ENCODE measurements at regions not wholly inside any gene's neighbourhood (a gene's known extent, or its start where the extent isn't known, plus 50 kb on each side); places are given as distances from the start of the nearest gene placed in this dataset.
"Not testable (repeated sequence)": the region's sequence is repeated elsewhere in the genome, so short reads cannot be mapped to it uniquely, and the experiment has no call there.

GRCh38 chr4:27123123-27123768 is 262.6 kb downstream of the STIM2 start:
- Histone ChIP-seq H3K27me3 (ENCODE audit: low read depth, low read length) (no peaks in the 10 kb centered on the region), H3K9me3 (ENCODE audit: control insufficient read depth in 1 of 2, low read length in 2 of 2) (no peaks in the 10 kb centered on the region), H3K4me1 (ENCODE audit: control insufficient read depth in 1 of 2, insufficient read depth in 2 of 2, low read length in 2 of 2) (no peaks in the 10 kb centered on the region), H3K4me3 (ENCODE audit: low read depth in 1 of 2, low read length in 2 of 2) (no peak overlapping the region), H3K27ac (ENCODE audit: low read length) (no peak overlapping the region), H3K36me3 (ENCODE audit: control insufficient read depth in 1 of 2, insufficient read depth in 2 of 2, low read length in 2 of 2) (no peaks in the 10 kb centered on the region)

GRCh38 chr4:27123769-27124124 is 263.1 kb downstream of the STIM2 start:
- Histone ChIP-seq H3K9me3 (ENCODE audit: control insufficient read depth in 1 of 2, low read length in 2 of 2) (no peaks in the 10 kb centered on the region), H3K4me3 (ENCODE audit: low read depth in 1 of 2, low read length in 2 of 2) (no peak overlapping the region), H3K4me1 (ENCODE audit: control insufficient read depth in 1 of 2, insufficient read depth in 2 of 2, low read length in 2 of 2) (no peaks in the 10 kb centered on the region), H3K36me3 (ENCODE audit: control insufficient read depth in 1 of 2, insufficient read depth in 2 of 2, low read length in 2 of 2) (no peaks in the 10 kb centered on the region), H3K27ac (ENCODE audit: low read length) (no peak overlapping the region), H3K27me3 (ENCODE audit: low read depth, low read length) (no peaks in the 10 kb centered on the region)

GRCh38 chr4:27126895-27127294 is 266.3 kb downstream of the STIM2 start:
- H3K27me3 ChIP-seq (ENCODE audit: low read depth, low read length): not testable (repeated sequence)

GRCh38 chr4:27128443-27128842 is 267.8 kb downstream of the STIM2 start:
- Histone ChIP-seq H3K36me3 (ENCODE audit: control insufficient read depth in 1 of 2, insufficient read depth in 2 of 2, low read length in 2 of 2) (no peaks in the 10 kb centered on the region), H3K27me3 (ENCODE audit: low read depth, low read length) (no peaks in the 10 kb centered on the region), H3K27ac (ENCODE audit: low read length) (no peak overlapping the region), H3K4me1 (ENCODE audit: control insufficient read depth in 1 of 2, insufficient read depth in 2 of 2, low read length in 2 of 2) (no peaks in the 10 kb centered on the region), H3K9me3 (ENCODE audit: control insufficient read depth in 1 of 2, low read length in 2 of 2) (no peaks in the 10 kb centered on the region), H3K4me3 (ENCODE audit: low read depth in 1 of 2, low read length in 2 of 2) (no peak overlapping the region)

More at GRCh38 chr4:27126895-27127294, 266.3 kb downstream of the STIM2 start:
- H3K4me3 ChIP-seq (ENCODE audit: low read depth in 1 of 2, low read length in 2 of 2); H3K4me1 ChIP-seq (ENCODE audit: control insufficient read depth in 1 of 2, insufficient read depth in 2 of 2, low read length in 2 of 2); H3K36me3 ChIP-seq (ENCODE audit: control insufficient read depth in 1 of 2, insufficient read depth in 2 of 2, low read length in 2 of 2); H3K27ac ChIP-seq (ENCODE audit: low read length); H3K9me3 ChIP-seq (ENCODE audit: control insufficient read depth in 1 of 2, low read length in 2 of 2): not testable (repeated sequence)

GRCh38 chr4:27129871-27130366 is 269.3 kb downstream of the STIM2 start:
- H3K27ac ChIP-seq (ENCODE audit: low read length): no peak overlapping the region
- peaks cover under 1 to 8% of the 10 kb centered on the region in 2 donors for H3K9me3 ChIP-seq (ENCODE audit: control insufficient read depth in 1 of 2, low read length in 2 of 2)
- H3K36me3 ChIP-seq (ENCODE audit: control insufficient read depth in 1 of 2, insufficient read depth in 2 of 2, low read length in 2 of 2): no peaks in the 10 kb centered on the region
- H3K4me1 ChIP-seq (ENCODE audit: control insufficient read depth in 1 of 2, insufficient read depth in 2 of 2, low read length in 2 of 2): no peaks in the 10 kb centered on the region
- no peak overlapping the region for H3K4me3 ChIP-seq (ENCODE audit: low read depth in 1 of 2, low read length in 2 of 2)
- no peaks in the 10 kb centered on the region for H3K27me3 ChIP-seq (ENCODE audit: low read depth, low read length)

- Histone ChIP-seq H3K36me3 (ENCODE audit: control insufficient read depth in 1 of 2, insufficient read depth in 2 of 2, low read length in 2 of 2) (no peaks in the 10 kb centered on the region), H3K4me1 (ENCODE audit: control insufficient read depth in 1 of 2, insufficient read depth in 2 of 2, low read length in 2 of 2) (no peaks in the 10 kb centered on the region), H3K9me3 (ENCODE audit: control insufficient read depth in 1 of 2, low read length in 2 of 2) (peaks cover 6 to 8% of the 10 kb centered on the region in 2 donors), H3K27ac (ENCODE audit: low read length) (no peak overlapping the region), H3K4me3 (ENCODE audit: low read depth in 1 of 2, low read length in 2 of 2) (no peak overlapping the region), H3K27me3 (ENCODE audit: low read depth, low read length) (no peaks in the 10 kb centered on the region)
Measured at GRCh38 chr4:27132497-27132896, 271.9 kb downstream of the STIM2 start.

- H3K27ac ChIP-seq (ENCODE audit: low read length): no peak overlapping the region
- H3K4me1 ChIP-seq (ENCODE audit: control insufficient read depth in 1 of 2, insufficient read depth in 2 of 2, low read length in 2 of 2): no peaks in the 10 kb centered on the region
- H3K36me3 ChIP-seq (ENCODE audit: control insufficient read depth in 1 of 2, insufficient read depth in 2 of 2, low read length in 2 of 2): no peaks in the 10 kb centered on the region
- H3K9me3 ChIP-seq (ENCODE audit: control insufficient read depth in 1 of 2, low read length in 2 of 2): no peaks in the 10 kb centered on the region
- H3K4me3 ChIP-seq (ENCODE audit: low read depth in 1 of 2, low read length in 2 of 2): no peak overlapping the region
- no peaks in the 10 kb centered on the region for H3K27me3 ChIP-seq (ENCODE audit: low read depth, low read length)
Measured at GRCh38 chr4:27140486-27140885, 279.8 kb downstream of the STIM2 start.

- Histone ChIP-seq H3K9me3 (ENCODE audit: control insufficient read depth in 1 of 2, low read length in 2 of 2) (no peaks in the 10 kb centered on the region), H3K4me3 (ENCODE audit: low read depth in 1 of 2, low read length in 2 of 2) (no peak overlapping the region), H3K27me3 (ENCODE audit: low read depth, low read length) (no peaks in the 10 kb centered on the region), H3K4me1 (ENCODE audit: control insufficient read depth in 1 of 2, insufficient read depth in 2 of 2, low read length in 2 of 2) (no peaks in the 10 kb centered on the region), H3K36me3 (ENCODE audit: control insufficient read depth in 1 of 2, insufficient read depth in 2 of 2, low read length in 2 of 2) (no peaks in the 10 kb centered on the region), H3K27ac (ENCODE audit: low read length) (no peak overlapping the region)
Measured at GRCh38 chr4:27141530-27141929, 280.9 kb downstream of the STIM2 start.

GRCh38 chr4:27142841-27143240 is 282.2 kb downstream of the STIM2 start:
- H3K36me3 ChIP-seq (ENCODE audit: control insufficient read depth in 1 of 2, insufficient read depth in 2 of 2, low read length in 2 of 2): no peaks in the 10 kb centered on the region
- H3K4me3 ChIP-seq (ENCODE audit: low read depth in 1 of 2, low read length in 2 of 2): no peak overlapping the region
- no peaks in the 10 kb centered on the region for H3K9me3 ChIP-seq (ENCODE audit: control insufficient read depth in 1 of 2, low read length in 2 of 2)
- H3K27ac ChIP-seq (ENCODE audit: low read length): no peak overlapping the region
- no peaks in the 10 kb centered on the region for H3K27me3 ChIP-seq (ENCODE audit: low read depth, low read length)
- H3K4me1 ChIP-seq (ENCODE audit: control insufficient read depth in 1 of 2, insufficient read depth in 2 of 2, low read length in 2 of 2): no peaks in the 10 kb centered on the region

GRCh38 chr4:27145597-27145996 is 285.0 kb downstream of the STIM2 start:
- H3K4me3 ChIP-seq (ENCODE audit: low read depth in 1 of 2, low read length in 2 of 2): no peak overlapping the region
- H3K36me3 ChIP-seq (ENCODE audit: control insufficient read depth in 1 of 2, insufficient read depth in 2 of 2, low read length in 2 of 2): no peaks in the 10 kb centered on the region

GRCh38 chr4:27148211-27148895 is 287.7 kb downstream of the STIM2 start:
- H3K4me3 ChIP-seq (ENCODE audit: low read depth in 1 of 2, low read length in 2 of 2): no peak overlapping the region
- no peaks in the 10 kb centered on the region for H3K9me3 ChIP-seq (ENCODE audit: control insufficient read depth in 1 of 2, low read length in 2 of 2)
- no peak overlapping the region for H3K27ac ChIP-seq (ENCODE audit: low read length)
- no peaks in the 10 kb centered on the region for H3K4me1 ChIP-seq (ENCODE audit: control insufficient read depth in 1 of 2, insufficient read depth in 2 of 2, low read length in 2 of 2)
- H3K36me3 ChIP-seq (ENCODE audit: control insufficient read depth in 1 of 2, insufficient read depth in 2 of 2, low read length in 2 of 2): no peaks in the 10 kb centered on the region
- no peaks in the 10 kb centered on the region for H3K27me3 ChIP-seq (ENCODE audit: low read depth, low read length)

More at GRCh38 chr4:27145597-27145996, 285.0 kb downstream of the STIM2 start:
- Histone ChIP-seq H3K9me3 (ENCODE audit: control insufficient read depth in 1 of 2, low read length in 2 of 2) (no peaks in the 10 kb centered on the region), H3K27me3 (ENCODE audit: low read depth, low read length) (no peaks in the 10 kb centered on the region), H3K4me1 (ENCODE audit: control insufficient read depth in 1 of 2, insufficient read depth in 2 of 2, low read length in 2 of 2) (no peaks in the 10 kb centered on the region), H3K27ac (ENCODE audit: low read length) (no peak overlapping the region)
